ENCODE measurements at regions not wholly inside any gene's neighbourhood (a gene's known extent, or its start where the extent isn't known, plus 50 kb on each side); places are given as distances from the start of the nearest gene placed in this dataset.

DNA sequence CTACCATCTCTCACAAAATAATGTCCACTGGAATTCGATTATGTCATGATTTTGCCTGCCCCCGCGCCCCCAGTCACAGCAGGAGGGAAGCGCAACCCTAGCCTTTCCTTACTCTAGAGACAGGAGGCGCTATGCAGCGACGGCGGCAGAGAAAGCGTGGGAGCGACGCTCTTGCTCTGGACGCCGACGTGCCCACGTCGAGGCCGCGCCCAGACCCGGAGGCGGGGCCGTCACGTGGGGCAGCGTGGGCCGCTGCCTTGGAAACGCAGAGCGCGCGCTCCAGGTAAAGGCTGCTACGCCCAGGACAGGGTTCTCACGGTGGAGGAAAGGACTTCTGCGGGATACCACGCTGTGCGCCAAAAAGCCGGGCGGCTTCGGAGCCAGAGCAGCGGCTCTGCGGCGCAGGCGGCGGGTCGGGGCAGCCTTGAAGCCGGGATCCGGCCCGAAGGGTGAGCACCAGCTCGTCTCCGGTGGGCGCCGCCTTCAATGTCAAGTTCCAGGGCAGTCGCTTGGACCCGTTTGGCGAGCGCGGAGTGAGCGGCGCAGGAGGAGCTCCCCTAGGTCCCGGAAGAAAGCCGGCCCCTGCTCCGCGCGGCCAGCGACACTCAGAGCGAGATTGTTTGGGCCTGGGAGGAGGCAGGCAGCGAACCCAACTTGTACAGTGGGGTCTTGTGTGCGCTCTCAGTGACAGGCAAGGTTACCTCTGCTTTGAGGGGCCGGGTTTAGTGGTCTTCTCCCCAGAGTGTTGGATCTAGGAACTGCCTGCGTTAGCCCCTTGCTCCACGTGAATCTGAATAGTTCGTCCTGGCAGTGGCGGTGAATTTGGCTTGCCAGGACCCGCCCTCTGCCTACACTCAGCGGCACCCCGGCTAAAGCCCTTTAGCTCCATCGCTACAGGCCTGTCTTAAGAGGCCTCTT lies 121.7 kb downstream of the MRPL57 start (continued):
- TF ChIP-seq ZNF343 (CRISPR knock-in tag; IDR thresholded peaks at IDR 0.05) (peak; percentile 47; the same call in 1 of the 2 replicates), AGO2 (optimal IDR thresholded peaks at IDR 0.05; ENCODE audit: low read depth, low read length) (no peak), HCFC1 (IDR thresholded peaks at IDR 0.05; ENCODE audit: low read depth, low read length) (peak; percentile 49; the same call in 1 of the 2 replicates), ZSCAN21 (CRISPR knock-in tag; IDR thresholded peaks at IDR 0.05; ENCODE audit: borderline replicate concordance) (no peak; the same call in 1 of the 2 replicates), ZNF572 (CRISPR knock-in tag; IDR thresholded peaks at IDR 0.05) (no peak), TEAD3 (CRISPR knock-in tag; optimal IDR thresholded peaks at IDR 0.05; ENCODE audit: borderline replicate concordance) (peak; percentile 67), SIN3A (IDR thresholded peaks at IDR 0.05; ENCODE audit: borderline replicate concordance, low read depth, low read length) (peak; percentile 96), GZF1 (CRISPR knock-in tag; IDR thresholded peaks at IDR 0.05) (no peak), FOXJ3 (CRISPR knock-in tag; IDR thresholded peaks at IDR 0.05; ENCODE audit: borderline replicate concordance) (no peak), TBP (CRISPR knock-in tag; IDR thresholded peaks at IDR 0.05) (no peak), STAT5B (CRISPR knock-in tag; IDR thresholded peaks at IDR 0.05) (no peak), ERF (CRISPR knock-in tag; IDR thresholded peaks at IDR 0.05) (peak; percentile 61; the same call in 1 of the 2 replicates), RBFOX2 (IDR thresholded peaks at IDR 0.05; ENCODE audit: low read depth, low read length) (peak; percentile 71), ZNF737 (CRISPR knock-in tag; IDR thresholded peaks at IDR 0.05; ENCODE audit: borderline replicate concordance) (no peak), ZNF33A (CRISPR knock-in tag; IDR thresholded peaks at IDR 0.05; ENCODE audit: borderline replicate concordance) (no peak), HNRNPK (IDR thresholded peaks at IDR 0.05; ENCODE audit: low read depth, low read length, poor library complexity, severe bottlenecking) (no peak)
- TF ChIP-seq, protein P1, sequence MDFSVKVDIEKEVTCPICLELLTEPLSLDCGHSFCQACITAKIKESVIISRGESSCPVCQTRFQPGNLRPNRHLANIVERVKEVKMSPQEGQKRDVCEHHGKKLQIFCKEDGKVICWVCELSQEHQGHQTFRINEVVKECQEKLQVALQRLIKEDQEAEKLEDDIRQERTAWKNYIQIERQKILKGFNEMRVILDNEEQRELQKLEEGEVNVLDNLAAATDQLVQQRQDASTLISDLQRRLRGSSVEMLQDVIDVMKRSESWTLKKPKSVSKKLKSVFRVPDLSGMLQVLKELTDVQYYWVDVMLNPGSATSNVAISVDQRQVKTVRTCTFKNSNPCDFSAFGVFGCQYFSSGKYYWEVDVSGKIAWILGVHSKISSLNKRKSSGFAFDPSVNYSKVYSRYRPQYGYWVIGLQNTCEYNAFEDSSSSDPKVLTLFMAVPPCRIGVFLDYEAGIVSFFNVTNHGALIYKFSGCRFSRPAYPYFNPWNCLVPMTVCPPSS (IDR thresholded peaks at IDR 0.05): no peak
- TF ChIP-seq, protein P2, sequence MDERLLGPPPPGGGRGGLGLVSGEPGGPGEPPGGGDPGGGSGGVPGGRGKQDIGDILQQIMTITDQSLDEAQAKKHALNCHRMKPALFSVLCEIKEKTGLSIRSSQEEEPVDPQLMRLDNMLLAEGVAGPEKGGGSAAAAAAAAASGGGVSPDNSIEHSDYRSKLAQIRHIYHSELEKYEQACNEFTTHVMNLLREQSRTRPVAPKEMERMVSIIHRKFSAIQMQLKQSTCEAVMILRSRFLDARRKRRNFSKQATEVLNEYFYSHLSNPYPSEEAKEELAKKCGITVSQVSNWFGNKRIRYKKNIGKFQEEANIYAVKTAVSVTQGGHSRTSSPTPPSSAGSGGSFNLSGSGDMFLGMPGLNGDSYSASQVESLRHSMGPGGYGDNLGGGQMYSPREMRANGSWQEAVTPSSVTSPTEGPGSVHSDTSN (CRISPR knock-in tag; IDR thresholded peaks at IDR 0.05): no peak
- TF ChIP-seq, protein P3, sequence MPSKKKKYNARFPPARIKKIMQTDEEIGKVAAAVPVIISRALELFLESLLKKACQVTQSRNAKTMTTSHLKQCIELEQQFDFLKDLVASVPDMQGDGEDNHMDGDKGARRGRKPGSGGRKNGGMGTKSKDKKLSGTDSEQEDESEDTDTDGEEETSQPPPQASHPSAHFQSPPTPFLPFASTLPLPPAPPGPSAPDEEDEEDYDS (CRISPR knock-in tag; IDR thresholded peaks at IDR 0.05): peak; percentile 63
- TF ChIP-seq, protein P4, sequence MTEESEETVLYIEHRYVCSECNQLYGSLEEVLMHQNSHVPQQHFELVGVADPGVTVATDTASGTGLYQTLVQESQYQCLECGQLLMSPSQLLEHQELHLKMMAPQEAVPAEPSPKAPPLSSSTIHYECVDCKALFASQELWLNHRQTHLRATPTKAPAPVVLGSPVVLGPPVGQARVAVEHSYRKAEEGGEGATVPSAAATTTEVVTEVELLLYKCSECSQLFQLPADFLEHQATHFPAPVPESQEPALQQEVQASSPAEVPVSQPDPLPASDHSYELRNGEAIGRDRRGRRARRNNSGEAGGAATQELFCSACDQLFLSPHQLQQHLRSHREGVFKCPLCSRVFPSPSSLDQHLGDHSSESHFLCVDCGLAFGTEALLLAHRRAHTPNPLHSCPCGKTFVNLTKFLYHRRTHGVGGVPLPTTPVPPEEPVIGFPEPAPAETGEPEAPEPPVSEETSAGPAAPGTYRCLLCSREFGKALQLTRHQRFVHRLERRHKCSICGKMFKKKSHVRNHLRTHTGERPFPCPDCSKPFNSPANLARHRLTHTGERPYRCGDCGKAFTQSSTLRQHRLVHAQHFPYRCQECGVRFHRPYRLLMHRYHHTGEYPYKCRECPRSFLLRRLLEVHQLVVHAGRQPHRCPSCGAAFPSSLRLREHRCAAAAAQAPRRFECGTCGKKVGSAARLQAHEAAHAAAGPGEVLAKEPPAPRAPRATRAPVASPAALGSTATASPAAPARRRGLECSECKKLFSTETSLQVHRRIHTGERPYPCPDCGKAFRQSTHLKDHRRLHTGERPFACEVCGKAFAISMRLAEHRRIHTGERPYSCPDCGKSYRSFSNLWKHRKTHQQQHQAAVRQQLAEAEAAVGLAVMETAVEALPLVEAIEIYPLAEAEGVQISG (CRISPR knock-in tag; IDR thresholded peaks at IDR 0.05): peak; percentile 100
- TF ChIP-seq, protein P5, sequence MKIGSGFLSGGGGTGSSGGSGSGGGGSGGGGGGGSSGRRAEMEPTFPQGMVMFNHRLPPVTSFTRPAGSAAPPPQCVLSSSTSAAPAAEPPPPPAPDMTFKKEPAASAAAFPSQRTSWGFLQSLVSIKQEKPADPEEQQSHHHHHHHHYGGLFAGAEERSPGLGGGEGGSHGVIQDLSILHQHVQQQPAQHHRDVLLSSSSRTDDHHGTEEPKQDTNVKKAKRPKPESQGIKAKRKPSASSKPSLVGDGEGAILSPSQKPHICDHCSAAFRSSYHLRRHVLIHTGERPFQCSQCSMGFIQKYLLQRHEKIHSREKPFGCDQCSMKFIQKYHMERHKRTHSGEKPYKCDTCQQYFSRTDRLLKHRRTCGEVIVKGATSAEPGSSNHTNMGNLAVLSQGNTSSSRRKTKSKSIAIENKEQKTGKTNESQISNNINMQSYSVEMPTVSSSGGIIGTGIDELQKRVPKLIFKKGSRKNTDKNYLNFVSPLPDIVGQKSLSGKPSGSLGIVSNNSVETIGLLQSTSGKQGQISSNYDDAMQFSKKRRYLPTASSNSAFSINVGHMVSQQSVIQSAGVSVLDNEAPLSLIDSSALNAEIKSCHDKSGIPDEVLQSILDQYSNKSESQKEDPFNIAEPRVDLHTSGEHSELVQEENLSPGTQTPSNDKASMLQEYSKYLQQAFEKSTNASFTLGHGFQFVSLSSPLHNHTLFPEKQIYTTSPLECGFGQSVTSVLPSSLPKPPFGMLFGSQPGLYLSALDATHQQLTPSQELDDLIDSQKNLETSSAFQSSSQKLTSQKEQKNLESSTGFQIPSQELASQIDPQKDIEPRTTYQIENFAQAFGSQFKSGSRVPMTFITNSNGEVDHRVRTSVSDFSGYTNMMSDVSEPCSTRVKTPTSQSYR (CRISPR knock-in tag; IDR thresholded peaks at IDR 0.05; ENCODE audit: borderline replicate concordance): peak; percentile 26; the same call in 1 of the 2 replicates
